Activated CD4-positive, alpha-beta memory T cell treated with anti-CD3 and anti-CD28 coated beads for 36 hours (primary cell): ENCODE measurements at regions not wholly inside any gene's neighbourhood (a gene's known extent, or its start where the extent isn't known, plus 50 kb on each side); places are given as distances from the start of the nearest gene placed in this dataset.
"Not testable (repeated sequence)": the region's sequence is repeated elsewhere in the genome, so short reads cannot be mapped to it uniquely, and the experiment has no call there.

Source experiments
- CTCF ChIA-PET: fragments of 350-600 bp; sonication (Branson Sonifier 250); formaldehyde crosslinking; loops from one replicate; lab custom pipeline; 2021; ENCODE audit warnings: antibody characterized with exemption, inconsistent platforms; lab: Charles Lee
- POLR2A ChIA-PET: fragments of 350-600 bp; sonication (Branson Sonifier 250); formaldehyde crosslinking; loops from one replicate; lab custom pipeline; 2021; ENCODE audit warnings: antibody characterized with exemption; lab: Charles Lee
- DNase-seq: peaks from one replicate; pipeline ENCODE4 v3.0.0-alpha.2; 2020
- H3K27ac Mint-ChIP-seq: one replicate; pipeline ENCODE4 v1.8.0; 2021; ENCODE audit warnings: mixed read lengths
- H3K27me3 Mint-ChIP-seq: one replicate; pipeline ENCODE4 v1.8.0; 2021; ENCODE audit warnings: mixed read lengths
- H3K36me3 Mint-ChIP-seq: one replicate; pipeline ENCODE4 v1.8.0; 2021; ENCODE audit warnings: mixed read lengths
- H3K4me1 Mint-ChIP-seq: one replicate; pipeline ENCODE4 v1.8.0; 2021; ENCODE audit warnings: low read depth, mixed read lengths
- H3K4me3 Mint-ChIP-seq: one replicate; pipeline ENCODE4 v1.8.0; 2021; ENCODE audit warnings: mild to moderate bottlenecking, mixed read lengths
- H3K9me3 Mint-ChIP-seq: one replicate; pipeline ENCODE4 v1.8.0; 2021; ENCODE audit warnings: mixed read lengths
- intact Hi-C: fragments of 100-400 bp; cut with micrococcal nuclease; formaldehyde crosslinking; loops from one replicate; pipeline ENCODE4 v1.15.1; 2023

GRCh38 chr14:27672811-27673737, 1075.2 kb upstream of the NOVA1 start:
- H3K27me3 Mint-ChIP-seq, H3K4me1 Mint-ChIP-seq, H3K27ac Mint-ChIP-seq, H3K36me3 Mint-ChIP-seq, H3K4me3 Mint-ChIP-seq, DNase-seq, CTCF ChIA-PET, POLR2A ChIA-PET, intact Hi-C loops: not testable (repeated sequence)
- H3K9me3 Mint-ChIP-seq, result peaks cover 24% of the 10 kb centered on the region

- Mint-ChIP-seq H3K4me3 (no peak overlapping the region), H3K27ac (no peak overlapping the region), H3K9me3 (peaks cover 16% of the 10 kb centered on the region), H3K27me3 (no peaks in the 10 kb centered on the region), H3K4me1 (no peaks in the 10 kb centered on the region), H3K36me3 (no peaks in the 10 kb centered on the region)
- intact Hi-C loops, result no loop called here
- POLR2A ChIA-PET, result no interaction called here
- CTCF ChIA-PET, result no interaction called here
- DNase-seq, result no peak
Observed at GRCh38 chr14:27686137-27686536, 1080.5 kb upstream of the FOXG1 start.

- CTCF ChIA-PET, result interaction anchor here (0.7 kb wide), 1 partner anchor 52 kb away, joined by 3 read pairs; no protein-coding TSS in a partner anchor
- no peaks in the 10 kb centered on the region for H3K36me3 Mint-ChIP-seq
- no peaks in the 10 kb centered on the region for H3K27me3 Mint-ChIP-seq
- no peak overlapping the region for H3K4me3 Mint-ChIP-seq
- no peak for DNase-seq
- intact Hi-C loops, result no loop called here
- H3K9me3 Mint-ChIP-seq, result peaks cover 19% of the 10 kb centered on the region
- POLR2A ChIA-PET, result no interaction called here
- no peaks in the 10 kb centered on the region for H3K4me1 Mint-ChIP-seq
- H3K27ac Mint-ChIP-seq, result no peak overlapping the region
Observed at GRCh38 chr14:27688841-27689444, 1077.6 kb upstream of the FOXG1 start.

- H3K27ac Mint-ChIP-seq, result no peak overlapping the region
- intact Hi-C loops, result no loop called here
- H3K4me3 Mint-ChIP-seq, result no peak overlapping the region
- ChIA-PET CTCF (no interaction called here), POLR2A (no interaction called here)
- H3K36me3 Mint-ChIP-seq, result no peaks in the 10 kb centered on the region
- no peaks in the 10 kb centered on the region for H3K4me1 Mint-ChIP-seq
- H3K9me3 Mint-ChIP-seq, result peaks cover 47% of the 10 kb centered on the region
- DNase-seq, result no peak
- H3K27me3 Mint-ChIP-seq, result no peaks in the 10 kb centered on the region
Observed at GRCh38 chr14:27712364-27712763, 1054.2 kb upstream of the FOXG1 start.

- Mint-ChIP-seq H3K27me3 (no peaks in the 10 kb centered on the region), H3K4me1 (no peaks in the 10 kb centered on the region), H3K36me3 (no peaks in the 10 kb centered on the region), H3K9me3 (peaks cover 45% of the 10 kb centered on the region), H3K4me3 (no peak overlapping the region), H3K27ac (no peak overlapping the region)
- intact Hi-C loops, result no loop called here
- ChIA-PET POLR2A (no interaction called here), CTCF (no interaction called here)
- no peak for DNase-seq
Observed at GRCh38 chr14:27715561-27715960, 1051.0 kb upstream of the FOXG1 start.

- H3K4me3 Mint-ChIP-seq, result no peak overlapping the region
- H3K27me3 Mint-ChIP-seq, result no peaks in the 10 kb centered on the region
- ChIA-PET POLR2A (no interaction called here), CTCF (no interaction called here)
- H3K9me3 Mint-ChIP-seq, result peaks cover 30% of the 10 kb centered on the region
- DNase-seq, result no peak
- H3K36me3 Mint-ChIP-seq, result no peaks in the 10 kb centered on the region
- intact Hi-C loops, result no loop called here
- no peaks in the 10 kb centered on the region for H3K4me1 Mint-ChIP-seq
- no peak overlapping the region for H3K27ac Mint-ChIP-seq
Observed at GRCh38 chr14:27721760-27722159, 1044.8 kb upstream of the FOXG1 start.

- Mint-ChIP-seq H3K9me3 (peaks cover 28% of the 10 kb centered on the region), H3K27me3 (no peaks in the 10 kb centered on the region), H3K4me1 (no peaks in the 10 kb centered on the region), H3K36me3 (no peaks in the 10 kb centered on the region), H3K27ac (no peak overlapping the region), H3K4me3 (no peak overlapping the region)
- intact Hi-C loops, result no loop called here
- DNase-seq, result no peak
- ChIA-PET CTCF (no interaction called here), POLR2A (no interaction called here)
Observed at GRCh38 chr14:27725482-27725881, 1041.1 kb upstream of the FOXG1 start.

- intact Hi-C loops, result no loop called here
- POLR2A ChIA-PET, result no interaction called here
- Mint-ChIP-seq H3K4me1 (no peaks in the 10 kb centered on the region), H3K36me3 (no peaks in the 10 kb centered on the region), H3K27ac (no peak overlapping the region), H3K27me3 (no peaks in the 10 kb centered on the region), H3K9me3 (peaks cover 31% of the 10 kb centered on the region), H3K4me3 (no peak overlapping the region)
- CTCF ChIA-PET, result no interaction called here
- no peak for DNase-seq
Observed at GRCh38 chr14:27727251-27727770, 1039.3 kb upstream of the FOXG1 start.

GRCh38 chr14:27730204-27730603, 1036.4 kb upstream of the FOXG1 start:
- no peak for DNase-seq
- intact Hi-C loops, result no loop called here
- Mint-ChIP-seq H3K27me3 (no peaks in the 10 kb centered on the region), H3K9me3 (peaks cover 27% of the 10 kb centered on the region), H3K4me3 (no peak overlapping the region), H3K27ac (no peak overlapping the region), H3K36me3 (no peaks in the 10 kb centered on the region), H3K4me1 (no peaks in the 10 kb centered on the region)
- ChIA-PET CTCF (no interaction called here), POLR2A (no interaction called here)

GRCh38 chr14:27739657-27740156, 1026.9 kb upstream of the FOXG1 start:
- intact Hi-C loops, result no loop called here
- Mint-ChIP-seq H3K36me3 (no peaks in the 10 kb centered on the region), H3K27me3 (no peaks in the 10 kb centered on the region), H3K9me3 (peaks cover 42% of the 10 kb centered on the region), H3K27ac (no peak overlapping the region), H3K4me3 (no peak overlapping the region), H3K4me1 (no peaks in the 10 kb centered on the region)
- CTCF ChIA-PET, result no interaction called here
- POLR2A ChIA-PET, result no interaction called here
- no peak for DNase-seq

- no peaks in the 10 kb centered on the region for H3K36me3 Mint-ChIP-seq
- DNase-seq, result no peak
- intact Hi-C loops, result no loop called here
- no peaks in the 10 kb centered on the region for H3K27me3 Mint-ChIP-seq
- ChIA-PET POLR2A (no interaction called here), CTCF (no interaction called here)
- H3K27ac Mint-ChIP-seq, result no peak overlapping the region
- H3K4me3 Mint-ChIP-seq, result no peak overlapping the region
- no peaks in the 10 kb centered on the region for H3K4me1 Mint-ChIP-seq
- H3K9me3 Mint-ChIP-seq, result peaks cover 15% of the 10 kb centered on the region
Observed at GRCh38 chr14:27750114-27750513, 1016.5 kb upstream of the FOXG1 start.

- CTCF ChIA-PET, H3K4me1 Mint-ChIP-seq, POLR2A ChIA-PET, DNase-seq, H3K36me3 Mint-ChIP-seq, intact Hi-C loops, H3K27me3 Mint-ChIP-seq, H3K27ac Mint-ChIP-seq, H3K4me3 Mint-ChIP-seq: not testable (repeated sequence)
- H3K9me3 Mint-ChIP-seq, result peaks cover 25% of the 10 kb centered on the region
Observed at GRCh38 chr14:27757642-27758041, 1008.9 kb upstream of the FOXG1 start.
